CD4-positive, alpha-beta T cell treated with Interferon alpha-2 for 1 hour (primary cell): ENCODE measurements at regions not wholly inside any gene's neighbourhood (a gene's known extent, or its start where the extent isn't known, plus 50 kb on each side); places are given as distances from the start of the nearest gene placed in this dataset.

ENCODE experiments used
- DNase-seq, 2 donors: peaks; one replicate each; pipeline ENCODE4 v3.0.0-alpha.2; 2020 to 2022

DNA sequence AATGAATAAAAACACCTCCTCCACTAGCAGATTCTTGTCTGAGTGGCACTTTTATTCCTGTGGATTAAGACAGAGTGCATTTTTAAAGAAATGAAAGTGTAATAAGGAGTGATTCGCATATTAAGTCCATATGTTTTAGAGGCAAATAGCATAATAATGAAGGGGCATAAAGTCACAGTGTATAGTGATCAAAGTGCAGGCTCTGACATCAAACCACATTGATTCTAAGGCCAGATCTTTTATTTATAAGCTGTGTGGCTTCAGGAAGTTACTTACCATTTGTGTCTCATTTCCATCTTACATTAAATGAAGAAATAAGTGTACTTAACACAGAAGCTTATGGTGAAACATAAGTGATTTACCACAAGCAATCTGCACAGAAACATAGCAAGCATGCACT lies 332.8 kb downstream of the GASK1B start:
- no peak for DNase-seq

DNA sequence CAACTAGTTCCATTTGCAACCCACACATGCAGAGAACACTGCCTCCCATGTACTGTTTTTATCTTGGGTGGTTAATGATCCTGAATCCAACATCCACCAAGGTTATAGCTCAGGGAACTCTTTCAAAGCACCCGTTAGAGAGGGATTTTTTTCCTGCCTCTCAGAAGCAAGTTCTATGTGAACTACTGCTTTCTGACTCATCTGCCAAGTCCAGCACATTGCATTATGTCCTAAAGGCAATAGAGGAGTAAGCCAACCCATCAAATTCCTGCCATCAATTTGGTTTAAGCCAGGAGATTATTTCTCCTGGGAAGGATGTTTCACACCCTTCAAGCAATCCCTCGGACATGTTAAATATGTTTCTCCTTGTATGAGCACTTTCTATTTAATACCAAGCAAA lies 334.5 kb downstream of the GASK1B start:
- DNase-seq: no peak

DNA sequence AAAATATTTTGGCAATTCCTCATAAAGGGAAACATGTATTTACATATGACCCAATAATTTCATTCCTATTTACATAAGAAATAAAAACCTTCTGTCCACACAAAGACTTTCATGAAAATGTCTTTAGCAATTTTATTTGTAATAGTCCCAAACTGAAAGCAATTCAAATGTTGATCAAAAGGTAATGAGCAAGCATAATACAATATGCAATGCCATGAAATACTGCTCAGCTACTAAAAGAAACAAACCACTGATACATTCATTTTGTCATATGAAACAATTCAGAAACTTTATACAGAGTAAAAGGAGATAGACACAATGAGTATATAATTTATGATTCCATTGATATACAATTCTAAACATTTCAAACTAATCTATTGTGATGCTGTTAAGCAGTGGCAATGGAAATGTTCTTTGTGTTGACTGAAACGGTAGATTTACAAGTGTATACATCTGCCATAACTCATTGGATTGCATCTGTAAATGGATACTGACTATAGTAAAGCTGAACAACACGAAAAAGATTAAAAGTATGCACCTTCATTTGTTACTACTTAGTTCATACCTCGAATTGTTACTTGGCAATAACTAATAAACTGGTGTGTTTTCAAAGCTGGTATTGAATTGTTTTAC lies 335.6 kb downstream of the GASK1B start:
- no peak for DNase-seq

DNA sequence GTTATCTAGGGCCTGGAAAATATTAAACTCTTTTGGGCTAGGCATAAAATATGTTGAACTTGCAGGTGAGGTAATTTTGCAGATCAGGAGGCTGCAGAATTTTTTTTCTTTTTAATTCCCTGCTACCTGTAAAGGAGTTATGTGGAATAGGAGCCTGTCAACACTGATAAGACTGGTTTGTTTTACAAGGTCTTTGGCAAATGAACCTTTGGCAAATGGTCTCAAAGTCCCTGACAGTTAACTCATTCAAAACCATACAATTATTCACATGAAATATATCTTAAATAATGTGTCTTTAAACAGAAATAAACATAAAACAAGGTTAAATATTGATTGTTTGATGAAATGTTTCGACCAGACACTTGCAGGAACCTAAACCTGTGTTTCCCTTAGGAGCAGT lies 340.2 kb downstream of the GASK1B start:
- no peak for DNase-seq

DNA sequence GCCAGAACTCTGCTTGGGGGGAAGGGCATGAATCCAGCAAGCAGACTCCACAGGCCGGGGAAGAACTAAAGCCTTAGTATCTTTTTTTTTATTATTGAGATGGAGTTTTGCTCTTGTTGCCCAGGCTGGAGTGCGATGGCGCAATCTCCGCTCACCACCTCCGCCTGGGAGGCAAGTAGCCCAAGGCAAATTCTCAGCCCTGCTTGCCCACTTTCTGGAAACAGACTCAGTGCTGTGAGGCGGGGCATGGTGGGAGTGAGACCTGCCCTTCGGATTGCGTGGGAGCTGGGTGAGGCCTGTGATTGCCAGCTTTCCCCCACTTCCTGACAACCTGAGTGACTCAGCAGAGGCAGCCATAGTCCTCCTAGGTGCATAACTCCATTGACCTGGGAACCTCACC lies 348.8 kb downstream of the GASK1B start:
- no peak for DNase-seq

DNA sequence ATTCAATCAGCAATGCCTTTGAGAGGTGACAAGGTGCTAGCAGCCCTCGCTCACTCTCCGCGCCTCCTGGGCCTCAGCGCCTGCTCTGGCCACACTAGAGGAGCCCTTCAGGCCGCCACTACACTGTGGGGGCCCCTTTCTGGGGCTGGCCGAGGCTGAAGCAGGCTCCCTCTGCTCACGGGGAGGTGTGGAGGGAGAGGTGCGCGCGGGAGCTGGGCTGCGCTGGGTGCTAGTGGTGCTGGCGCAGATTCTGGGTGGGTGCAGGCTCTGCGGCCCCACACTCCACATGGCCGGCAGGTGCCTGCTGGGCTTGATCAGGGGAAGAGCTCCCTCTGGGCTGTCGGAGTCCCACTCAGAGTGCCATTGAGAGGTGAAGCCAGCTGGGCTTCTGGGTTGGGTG lies 351.0 kb downstream of the GASK1B start:
- no peak for DNase-seq

DNA sequence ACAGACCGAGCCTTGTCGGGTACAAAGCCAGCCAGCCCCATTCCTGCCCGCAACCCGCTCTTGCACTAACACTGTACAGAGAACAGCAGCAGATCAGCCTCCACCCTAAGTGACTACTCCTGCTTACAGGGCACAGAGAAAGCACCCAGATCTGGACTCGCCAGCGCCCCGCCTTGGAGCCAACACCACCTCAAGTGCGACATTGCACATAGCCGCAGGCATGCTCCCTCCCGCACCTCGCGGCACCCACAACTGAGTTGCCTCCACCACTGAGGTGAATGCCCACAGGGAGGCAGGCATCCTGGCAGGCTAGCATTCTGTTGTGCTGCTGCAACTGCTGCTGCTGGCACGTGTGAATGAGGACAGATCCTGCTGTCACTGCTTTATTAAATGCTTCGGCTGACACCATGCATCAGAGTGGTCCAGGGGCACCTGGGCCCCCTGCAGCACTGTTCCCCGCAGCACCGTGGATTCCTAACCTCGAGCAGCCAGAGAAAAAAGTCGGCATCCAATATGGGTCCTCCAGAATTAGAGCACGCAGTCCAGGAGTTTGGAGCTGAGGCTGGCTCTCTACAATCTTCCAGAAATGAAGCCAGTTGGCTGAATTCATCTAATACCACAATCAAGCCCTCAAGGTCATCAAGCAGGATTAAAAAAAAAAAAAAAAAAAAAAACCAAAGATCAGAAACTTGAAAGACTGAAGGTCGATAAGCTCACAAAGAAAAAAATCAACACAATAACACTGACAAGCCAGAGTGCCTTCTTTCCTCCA lies 352.9 kb downstream of the GASK1B start:
- no peak for DNase-seq

DNA sequence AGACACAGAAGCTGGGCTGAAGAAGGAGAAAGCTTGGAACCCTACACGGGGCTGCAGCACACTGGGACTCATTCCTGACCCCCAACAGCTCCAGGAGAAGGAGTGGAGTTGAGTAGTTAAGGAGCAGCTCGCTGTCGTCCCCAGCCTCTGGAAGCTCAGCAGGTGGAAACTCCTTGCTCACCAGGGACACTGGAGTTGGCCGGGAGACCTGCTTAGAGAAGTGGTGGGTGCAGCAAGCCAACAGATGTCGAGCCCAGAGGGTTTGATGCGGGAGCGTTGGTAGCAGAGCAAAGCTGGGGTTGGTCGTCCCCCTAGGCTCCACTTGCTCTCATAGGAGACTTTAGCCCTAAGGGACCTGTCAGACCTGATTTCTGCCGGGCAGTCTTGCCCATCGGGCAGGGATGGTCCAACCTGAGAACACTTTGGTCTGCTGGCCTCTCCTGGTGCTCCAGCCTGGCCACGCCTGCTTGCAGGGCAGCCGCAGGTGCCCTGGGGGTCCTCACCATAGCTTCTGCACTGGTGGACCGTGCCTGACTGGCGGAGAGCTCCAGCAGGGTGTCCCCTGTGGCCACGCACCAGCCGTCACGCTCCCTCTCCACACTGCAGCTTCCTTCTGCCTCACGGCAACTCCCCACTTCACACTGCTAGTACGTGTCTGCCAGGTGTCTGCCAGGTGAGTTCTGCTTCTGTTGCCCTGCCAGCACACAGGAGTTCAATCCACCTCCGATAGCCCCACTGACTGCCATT lies 353.7 kb downstream of the GASK1B start:
- no peak for DNase-seq

DNA sequence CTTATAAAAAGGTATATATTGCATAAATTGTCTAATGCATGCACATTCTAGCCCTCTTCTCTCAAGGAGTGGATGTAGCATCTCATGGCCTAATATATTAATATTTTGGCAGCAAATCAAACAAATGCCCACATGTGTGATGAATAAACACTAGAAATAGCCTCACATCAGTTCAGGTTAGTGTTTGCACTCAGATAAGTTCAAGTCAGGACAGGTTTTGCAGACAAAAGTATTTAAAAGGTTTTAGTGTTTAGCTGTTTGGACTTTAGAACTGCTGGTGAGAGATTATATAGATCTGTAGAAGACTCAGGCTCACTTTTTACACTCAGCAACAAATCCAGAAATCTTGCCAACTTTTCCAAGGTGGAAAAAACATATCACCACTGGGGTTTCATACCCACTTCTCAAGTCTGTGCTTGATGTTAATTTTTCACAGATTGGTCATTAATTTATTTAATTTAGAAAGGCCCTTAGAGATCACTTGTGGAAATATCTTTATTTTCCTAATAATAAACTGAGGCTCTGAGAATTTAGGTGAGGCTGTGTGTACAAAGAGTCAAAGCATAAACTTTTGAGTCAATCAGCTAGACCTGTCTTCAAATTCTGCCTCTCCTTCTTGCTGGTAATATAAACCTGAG lies 362.6 kb downstream of the GASK1B start:
- no peak for DNase-seq

DNA sequence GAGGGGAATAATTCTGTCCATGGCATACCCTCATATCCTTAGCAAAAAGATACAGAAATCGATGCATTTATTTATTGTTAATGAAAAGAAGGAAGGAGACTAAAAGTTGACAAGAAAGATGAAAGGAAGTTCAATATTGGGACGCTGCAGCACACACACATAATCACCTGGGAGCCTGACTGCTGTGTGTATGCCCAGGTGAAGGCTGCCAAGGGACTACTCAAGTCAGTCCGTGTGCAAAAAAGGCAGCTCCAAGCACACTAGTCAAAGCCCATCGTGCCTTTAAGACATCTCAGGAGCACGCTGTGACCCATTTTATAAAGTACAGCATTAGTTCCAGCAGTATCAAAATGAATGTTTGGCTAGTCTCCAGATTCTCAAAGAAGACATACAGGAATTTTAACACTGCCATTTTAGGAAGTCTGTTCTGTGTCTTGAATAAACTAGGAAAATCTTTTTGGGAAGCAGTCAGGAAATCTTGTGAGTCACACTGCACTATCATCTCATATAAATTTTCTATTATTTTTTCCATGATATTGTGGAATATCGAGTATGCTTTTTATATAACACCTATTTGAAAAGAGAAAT lies 363.9 kb downstream of the GASK1B start:
- no peak for DNase-seq

DNA sequence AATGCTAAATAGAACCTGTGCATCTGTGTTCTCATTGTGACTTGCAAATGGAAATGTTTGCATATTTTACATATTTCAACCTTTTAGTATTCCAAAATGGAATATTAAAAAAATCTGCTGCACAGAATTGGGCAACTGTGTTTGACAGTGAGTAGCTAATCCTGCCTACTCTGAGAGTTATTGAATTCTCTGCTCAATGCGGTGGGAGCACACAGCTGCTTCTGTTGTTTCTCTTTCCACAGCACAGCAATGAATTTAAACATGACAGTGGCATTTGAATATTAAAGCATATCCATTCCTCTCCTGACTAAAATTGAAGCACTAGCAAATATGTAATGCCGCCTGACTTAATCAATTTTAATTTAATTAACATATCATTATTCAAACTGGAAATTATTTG lies 366.6 kb downstream of the GASK1B start:
- no peak for DNase-seq

DNA sequence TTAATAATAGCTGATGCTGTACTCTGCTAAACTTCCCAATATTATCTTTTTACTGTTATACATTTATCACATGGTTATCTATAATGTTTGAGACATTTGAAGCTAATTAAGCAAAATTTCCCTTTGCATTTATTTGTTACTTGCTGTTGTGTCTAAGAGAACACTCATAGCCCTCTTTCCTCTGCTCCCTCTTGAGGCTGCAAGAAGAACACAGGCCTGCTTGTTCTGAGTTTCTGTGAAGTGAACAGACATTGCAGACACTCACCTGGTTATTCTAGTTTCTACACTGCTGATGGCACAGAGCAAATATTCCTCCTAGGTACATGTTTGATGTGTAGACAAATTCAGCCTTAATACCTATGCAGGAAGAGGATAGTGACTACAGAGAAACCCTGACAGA lies 367.8 kb downstream of the GASK1B start:
- DNase-seq: no peak

DNA sequence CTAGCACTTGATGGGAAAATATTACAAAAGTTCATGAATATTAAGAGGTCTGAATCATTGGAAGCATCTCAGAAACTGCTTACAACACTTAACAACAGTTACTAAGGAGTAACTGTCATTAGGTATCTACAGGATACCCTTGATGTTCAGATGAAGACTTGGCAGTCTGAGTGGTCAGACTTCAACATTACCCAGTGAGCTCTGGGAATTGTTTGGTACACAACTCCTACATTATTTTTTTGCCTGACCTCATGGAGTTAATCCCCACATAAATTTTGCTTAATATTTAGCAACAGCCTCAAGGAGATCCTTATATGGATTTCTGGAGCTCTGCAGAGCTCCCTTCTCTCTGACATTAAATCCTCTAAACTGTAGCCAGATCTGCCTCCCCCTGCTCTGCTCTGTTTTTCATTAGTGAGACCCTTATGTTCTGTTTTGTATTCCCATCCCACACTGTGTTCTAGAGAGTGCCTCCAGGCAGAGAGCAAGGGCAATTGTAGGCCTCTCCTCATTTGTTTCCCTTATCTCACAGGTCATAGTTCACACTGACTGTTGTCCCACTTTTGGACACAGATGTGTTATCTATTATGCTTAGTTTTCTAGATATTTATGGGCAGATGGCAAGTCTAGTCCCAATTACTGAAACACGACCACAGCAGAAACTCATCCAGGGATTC lies 368.8 kb downstream of the GASK1B start:
- DNase-seq: no peak

DNA sequence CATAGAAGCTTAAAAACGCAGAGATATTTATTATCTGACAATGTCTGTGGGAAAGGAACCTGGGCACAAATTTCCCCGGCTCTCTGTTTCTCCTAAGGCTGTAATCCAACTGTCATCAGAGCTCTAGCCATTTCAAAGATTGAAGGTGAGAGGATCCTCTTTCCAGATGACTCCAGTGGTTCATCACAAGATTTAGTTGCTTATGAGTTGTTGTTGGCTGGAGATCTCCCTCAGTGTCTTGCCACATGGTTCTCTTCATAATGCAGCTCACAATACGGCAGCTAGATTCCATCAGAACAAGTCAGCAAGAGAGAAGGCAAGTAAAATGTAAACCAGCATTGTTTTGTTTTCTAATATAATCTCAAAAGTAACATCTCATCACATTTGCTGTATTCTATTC lies 369.4 kb downstream of the GASK1B start:
- DNase-seq: no peak

DNA sequence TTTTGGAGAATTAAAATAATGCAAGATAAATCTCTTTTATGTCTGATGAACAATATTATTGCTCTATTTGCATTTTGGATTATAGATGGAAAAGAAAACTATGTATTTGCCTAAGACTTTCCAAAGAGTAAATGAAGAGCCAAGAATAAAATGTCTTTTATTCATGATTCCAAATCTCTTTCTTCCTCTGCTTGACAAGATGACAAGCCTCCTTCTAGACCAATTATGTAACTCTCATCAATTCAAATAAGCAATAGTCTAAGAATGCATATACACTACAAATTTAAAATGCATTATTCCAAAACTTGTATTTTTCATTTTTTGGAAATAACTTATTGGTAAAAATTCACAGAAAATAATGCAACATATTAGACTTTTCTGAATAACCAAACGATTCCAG lies 377.3 kb downstream of the GASK1B start:
- no peak for DNase-seq

DNA sequence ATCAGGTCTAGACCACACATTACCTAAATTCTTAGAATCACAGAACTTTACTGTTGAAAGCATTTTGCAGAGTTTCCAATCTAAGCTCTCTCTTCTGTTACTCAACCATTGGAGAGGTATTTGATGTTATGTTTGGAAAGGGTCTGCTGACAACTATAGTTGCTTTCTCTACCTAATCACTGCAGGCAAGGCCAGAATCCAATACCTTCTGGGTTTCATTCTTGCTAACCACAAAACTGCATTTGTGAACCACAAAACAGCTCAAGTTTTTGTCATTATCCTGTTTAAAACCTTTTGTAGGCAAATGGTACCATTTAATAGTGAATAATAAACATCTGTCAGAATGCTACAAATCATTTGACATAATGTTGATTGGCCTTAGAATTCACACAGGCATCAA lies 380.1 kb downstream of the GASK1B start:
- no peak for DNase-seq

DNA sequence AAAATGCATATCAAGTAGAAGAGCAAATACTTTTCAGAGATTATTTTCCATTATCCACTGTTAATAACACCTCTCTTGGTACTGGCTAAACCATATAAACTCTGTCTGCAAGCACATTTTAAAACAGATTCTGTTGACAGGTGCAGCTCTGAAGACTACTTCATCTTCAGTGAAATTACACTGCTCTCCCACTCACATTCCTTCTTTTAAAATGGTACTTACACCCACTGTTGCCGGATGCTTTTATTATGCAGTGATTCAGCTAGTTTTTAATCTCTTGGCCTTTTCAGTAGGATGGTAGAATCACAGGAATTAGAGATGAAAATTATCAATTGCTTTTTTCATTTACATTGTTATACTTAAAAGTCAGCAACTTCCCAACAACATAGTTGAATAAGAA lies 381.6 kb downstream of the GASK1B start:
- DNase-seq: no peak

DNA sequence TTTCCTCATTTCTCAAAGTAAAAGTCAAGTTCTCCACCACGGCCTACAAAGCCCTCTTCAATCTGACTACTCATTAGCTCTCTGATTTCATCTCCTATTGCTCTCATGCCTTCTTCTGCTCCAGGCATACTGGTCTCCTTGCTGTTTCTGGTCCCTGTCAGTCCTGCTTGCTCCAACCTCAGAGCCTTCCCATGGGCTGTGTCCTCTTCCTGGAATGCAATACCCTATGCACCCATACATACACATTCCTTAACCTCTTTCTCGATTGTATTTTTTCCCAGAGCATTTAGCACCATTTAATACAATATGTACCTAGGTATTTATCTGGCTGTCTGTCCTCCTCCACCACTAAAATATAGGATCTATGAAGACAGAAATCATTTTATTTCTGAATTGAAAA lies 385.2 kb downstream of the GASK1B start:
- no peak for DNase-seq

DNA sequence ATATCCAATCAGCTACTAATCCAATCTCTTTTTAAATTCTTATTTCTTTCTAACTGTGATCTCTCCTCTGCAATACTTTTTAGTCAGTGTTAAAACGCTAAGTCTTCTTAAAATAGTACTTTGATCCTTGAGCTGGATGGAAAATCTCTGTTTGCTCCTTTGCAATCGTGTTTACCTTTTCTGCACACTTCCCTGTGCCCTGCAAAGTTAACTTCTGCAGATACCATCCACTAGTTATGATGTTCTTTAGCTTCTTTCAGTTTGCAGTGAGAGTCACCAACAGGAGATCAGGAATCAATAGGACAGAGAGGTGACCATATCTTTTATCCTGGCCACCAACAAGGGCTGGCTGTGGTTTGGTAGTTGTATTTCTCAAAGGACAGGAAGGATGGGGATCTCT lies 391.5 kb downstream of the GASK1B start:
- DNase-seq: no peak

DNA sequence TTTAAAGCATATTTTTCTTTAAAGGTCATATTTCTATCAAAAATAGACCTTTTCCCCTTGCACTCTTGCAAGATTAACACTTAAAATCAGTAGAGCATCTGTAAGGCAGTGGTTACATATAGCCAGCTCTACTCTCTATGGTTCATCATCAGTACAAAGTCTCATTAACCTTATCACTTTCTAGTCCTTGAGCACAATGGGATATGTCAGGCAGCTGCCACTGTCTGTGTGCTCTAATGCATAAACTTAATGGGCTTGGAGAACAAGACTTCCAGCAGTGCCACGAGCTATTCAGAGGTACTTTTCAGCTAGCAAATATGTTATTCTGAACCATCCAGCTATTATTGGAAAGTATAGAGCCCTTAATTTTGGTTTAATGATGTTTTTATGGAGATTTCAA lies 393.7 kb downstream of the GASK1B start:
- DNase-seq: no peak

DNA sequence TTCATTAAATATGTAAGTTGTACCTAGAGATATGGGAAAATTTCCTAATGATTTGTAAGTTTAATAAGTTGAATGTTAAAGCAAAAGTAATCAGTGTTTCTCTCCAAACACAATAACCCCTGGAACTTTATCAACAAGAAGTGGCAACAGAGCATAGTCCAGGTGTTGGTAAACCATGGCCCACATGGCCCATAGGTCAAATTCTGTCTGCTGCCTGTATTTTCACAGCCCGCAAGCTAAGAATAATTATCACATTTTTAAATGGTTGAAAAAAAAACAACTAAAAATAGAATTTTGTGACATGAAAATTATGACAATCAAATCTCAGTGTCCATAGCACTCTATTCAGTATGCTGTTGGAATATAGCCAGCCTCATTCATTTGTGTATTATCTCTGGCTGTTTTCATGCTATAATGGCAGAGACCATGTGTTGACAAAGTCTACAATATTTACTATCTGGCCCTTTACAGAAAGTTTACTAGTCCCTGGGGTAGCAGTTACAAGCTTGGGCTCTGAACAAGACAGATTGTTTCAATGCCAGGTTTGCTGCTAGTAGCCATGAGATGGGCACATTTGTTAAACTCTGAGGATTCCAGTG lies 395.8 kb downstream of the GASK1B start:
- DNase-seq: no peak

DNA sequence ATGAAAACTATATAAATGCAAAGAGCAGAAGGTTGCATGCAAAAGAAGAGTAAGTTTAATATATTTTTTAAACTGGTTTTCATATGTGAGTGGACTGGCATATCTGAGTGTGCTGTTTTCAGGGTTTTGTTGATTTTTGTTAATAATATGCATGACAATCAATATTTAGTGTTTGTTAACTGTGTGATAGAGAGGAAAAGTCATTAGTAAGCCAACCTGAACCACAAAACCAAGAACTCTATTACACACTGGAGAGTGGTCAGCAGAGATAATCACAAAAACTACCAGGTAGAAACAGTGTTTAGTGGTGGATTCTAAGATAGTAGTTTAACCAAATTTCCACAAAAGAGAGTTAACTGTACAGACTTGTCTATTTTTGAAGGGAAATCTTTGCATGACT lies 396.9 kb downstream of the GASK1B start:
- no peak for DNase-seq
